ENCODE measurements at regions not wholly inside any gene's neighbourhood (a gene's known extent, or its start where the extent isn't known, plus 50 kb on each side); places are given as distances from the start of the nearest gene placed in this dataset.

- no TSS peak for BruUV-seq (replicated peaks)
- Histone ChIP-seq H3K4me1 (ENCODE audit: control insufficient read depth in 1 of 2, insufficient read depth in 2 of 2, low read length in 2 of 2) (no peaks in the 10 kb centered on the region), H3K27me3 (ENCODE audit: insufficient read depth, low read length) (no peaks in the 10 kb centered on the region), H3K9me3 (ENCODE audit: control insufficient read depth in 1 of 2, insufficient read depth in 1 of 2, low read depth in 1 of 2, low read length in 2 of 2) (no peaks in the 10 kb centered on the region), H2AFZ (ENCODE audit: low read depth, low read length, poor library complexity, severe bottlenecking) (no peak overlapping the region), H3K4me3 (replicated peaks in 1 of 2; ENCODE audit: low read depth in 1 of 2, low read length in 2 of 2) (no peak overlapping the region), H3K36me3 (ENCODE audit: control insufficient read depth in 1 of 2, insufficient read depth in 2 of 2, low read length in 2 of 2) (no peaks in the 10 kb centered on the region), H3K27ac (ENCODE audit: low read depth, low read length) (no peak overlapping the region), H3K4me2 (ENCODE audit: low read length) (no peak overlapping the region), H3K9me2 (ENCODE audit: insufficient read depth) (no peaks in the 10 kb centered on the region), H3K79me2 (ENCODE audit: insufficient read depth, low read length) (no peaks in the 10 kb centered on the region), H3K9ac (ENCODE audit: low read length) (no peak overlapping the region), H4K20me1 (ENCODE audit: insufficient read depth) (no peaks in the 10 kb centered on the region)
- peak; percentile 24 for DNase-seq (ENCODE audit: low read depth, low spot score)
- TF ChIP-seq RAD21 (IDR thresholded peaks at IDR 0.05; ENCODE audit: low read depth) = peak; percentile 75
- TF ChIP-seq CTCF (IDR thresholded peaks at IDR 0.05 in 2 of 3, conservative IDR thresholded peaks at IDR 0.05 in 1 of 3; ENCODE audit: borderline replicate concordance in 1 of 3, insufficient read depth in 1 of 3, low read depth in 2 of 3, low read length in 2 of 3) = peak; percentile 41 to 58 (median 56); a peak in 5 of 6 replicates
- TF ChIP-seq SRF (IDR thresholded peaks at IDR 0.05; ENCODE audit: low read depth) = no peak
- ChIA-PET POLR2A (no interaction called here), CTCF (interaction anchor here (1.0 to 4.3 kb wide), 6 partner anchors 9 to 312 kb away, joined by 3 to 35 read pairs (median 6); no protein-coding TSS in a partner anchor), RAD21 (ENCODE audit: low non-redundant PET in 1 of 2, low total read pairs in 2 of 2, uncharacterized antibody in 2 of 2, unreplicated experiment in 2 of 2) (interaction anchor here in 1 of 2 experiments (0.6 to 1.4 kb wide), 3 partner anchors 227 to 282 kb away, joined by 3 to 4 read pairs (median 3); no protein-coding TSS in a partner anchor)
- intact Hi-C loops (cut with micrococcal nuclease) = loop anchor here (1.0 to 10.0 kb wide), 5 partner anchors 112 to 527 kb away; partner anchors contain the start of gene MBD2
- no peak for ATAC-seq
Measured at GRCh38 chr18:54671291-54671881, 80.3 kb downstream of the DYNAP start.

DNA sequence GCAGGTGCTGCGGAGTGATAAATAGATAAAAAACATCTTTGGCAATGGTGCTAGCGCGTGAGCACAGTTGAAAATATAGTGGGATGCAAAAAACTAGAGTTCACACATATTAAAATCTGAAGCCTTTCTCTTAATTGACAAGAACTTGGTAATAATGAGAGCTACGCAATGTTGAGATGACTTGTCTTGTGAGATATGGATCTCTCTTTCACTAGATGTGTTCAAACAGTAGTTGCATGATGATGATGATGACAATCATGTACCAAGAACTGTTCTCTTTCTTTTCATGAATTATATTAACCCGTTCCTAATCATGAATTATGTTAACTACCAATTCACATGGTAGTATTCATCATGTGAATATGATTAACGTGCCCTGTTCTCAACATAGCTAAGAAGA, 81.1 kb downstream of the DYNAP start:
- DNase-seq (ENCODE audit: low read depth, low spot score) (no peak), ATAC-seq (no peak)
- no peaks in the 10 kb centered on the region for H4K20me1 ChIP-seq (ENCODE audit: insufficient read depth)
- no peaks in the 10 kb centered on the region for H3K36me3 ChIP-seq (ENCODE audit: control insufficient read depth in 1 of 2, insufficient read depth in 2 of 2, low read length in 2 of 2)
- ChIA-PET CTCF (interaction anchor here (1.1 to 4.3 kb wide), 5 partner anchors 10 to 311 kb away, joined by 3 to 35 read pairs (median 5); no protein-coding TSS in a partner anchor), RAD21 (ENCODE audit: low non-redundant PET in 1 of 2, low total read pairs in 2 of 2, uncharacterized antibody in 2 of 2, unreplicated experiment in 2 of 2) (interaction anchor here in 1 of 2 experiments (1.4 kb wide), 1 partner anchor 228 kb away, joined by 4 read pairs; no protein-coding TSS in a partner anchor), POLR2A (no interaction called here)
- no peaks in the 10 kb centered on the region for H3K9me3 ChIP-seq (ENCODE audit: control insufficient read depth in 1 of 2, insufficient read depth in 1 of 2, low read depth in 1 of 2, low read length in 2 of 2)
- H2AFZ ChIP-seq (ENCODE audit: low read depth, low read length, poor library complexity, severe bottlenecking) = no peak overlapping the region
- no peak overlapping the region for H3K27ac ChIP-seq (ENCODE audit: low read depth, low read length)
- intact Hi-C loops (cut with micrococcal nuclease) = loop anchor here (5.0 to 10.0 kb wide), 3 partner anchors 280 to 527 kb away; partner anchors contain the start of gene MBD2
- no peaks in the 10 kb centered on the region for H3K79me2 ChIP-seq (ENCODE audit: insufficient read depth, low read length)
- no peak for TF ChIP-seq REST (IDR thresholded peaks at IDR 0.05; ENCODE audit: low read depth)
- no peak for TF ChIP-seq CTCF (IDR thresholded peaks at IDR 0.05 in 2 of 3, conservative IDR thresholded peaks at IDR 0.05 in 1 of 3; ENCODE audit: borderline replicate concordance in 1 of 3, insufficient read depth in 1 of 3, low read depth in 2 of 3, low read length in 2 of 3)
- TF ChIP-seq POLR2AphosphoS5 (IDR thresholded peaks at IDR 0.05; ENCODE audit: low read depth, low read length) = no peak
- TF ChIP-seq SRF (IDR thresholded peaks at IDR 0.05; ENCODE audit: low read depth) = no peak
- no peak for TF ChIP-seq FOSL1 (IDR thresholded peaks at IDR 0.05; ENCODE audit: low read depth)
- no TSS peak for BruUV-seq (replicated peaks)
- H3K9ac ChIP-seq (ENCODE audit: low read length) = no peak overlapping the region
- H3K4me3 ChIP-seq (replicated peaks in 1 of 2; ENCODE audit: low read depth in 1 of 2, low read length in 2 of 2) = no peak overlapping the region
- H3K9me2 ChIP-seq (ENCODE audit: insufficient read depth) = no peaks in the 10 kb centered on the region
- no peak overlapping the region for H3K4me2 ChIP-seq (ENCODE audit: low read length)
- no peaks in the 10 kb centered on the region for H3K4me1 ChIP-seq (ENCODE audit: control insufficient read depth in 1 of 2, insufficient read depth in 2 of 2, low read length in 2 of 2)
- no peaks in the 10 kb centered on the region for H3K27me3 ChIP-seq (ENCODE audit: insufficient read depth, low read length)

Measured in HCT116 (cell line).